ENCODE measurements at regions not wholly inside any gene's neighbourhood (a gene's known extent, or its start where the extent isn't known, plus 50 kb on each side); places are given as distances from the start of the nearest gene placed in this dataset.

DNA sequence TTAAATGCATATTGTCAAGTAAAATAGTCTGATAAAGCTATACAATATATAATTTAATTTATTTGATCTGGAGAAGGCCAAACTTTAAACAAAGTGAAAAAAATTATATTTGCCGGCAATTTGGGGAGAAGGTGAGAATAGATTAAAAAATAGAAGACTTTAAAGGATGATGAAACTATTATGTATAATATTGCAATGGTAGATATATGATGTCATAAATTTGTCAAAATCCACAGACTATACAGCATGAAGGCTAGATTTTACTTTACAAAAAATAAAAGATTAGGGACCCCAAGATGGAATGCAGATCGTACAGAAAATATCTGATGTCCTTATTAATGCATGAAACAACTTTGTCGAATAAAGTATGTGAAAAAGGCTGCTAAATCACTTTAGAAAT, 67.3 kb upstream of the MAL start (continued):
- TF ChIP-seq EGR1 (IDR thresholded peaks at IDR 0.05; ENCODE audit: borderline replicate concordance in 1 of 2, low read depth in 2 of 2, low read length in 2 of 2) (no peak), EED (IDR thresholded peaks at IDR 0.05; ENCODE audit: low read depth) (no peak), SREBF2 (IDR thresholded peaks at IDR 0.05; ENCODE audit: low read length) (no peak), BMI1 (IDR thresholded peaks at IDR 0.05; ENCODE audit: borderline replicate concordance) (no peak), CEBPB (IDR thresholded peaks at IDR 0.05; ENCODE audit: borderline replicate concordance in 1 of 2, low read depth in 2 of 2, low read length in 2 of 2) (no peak)
- TF ChIP-seq, protein P1, sequence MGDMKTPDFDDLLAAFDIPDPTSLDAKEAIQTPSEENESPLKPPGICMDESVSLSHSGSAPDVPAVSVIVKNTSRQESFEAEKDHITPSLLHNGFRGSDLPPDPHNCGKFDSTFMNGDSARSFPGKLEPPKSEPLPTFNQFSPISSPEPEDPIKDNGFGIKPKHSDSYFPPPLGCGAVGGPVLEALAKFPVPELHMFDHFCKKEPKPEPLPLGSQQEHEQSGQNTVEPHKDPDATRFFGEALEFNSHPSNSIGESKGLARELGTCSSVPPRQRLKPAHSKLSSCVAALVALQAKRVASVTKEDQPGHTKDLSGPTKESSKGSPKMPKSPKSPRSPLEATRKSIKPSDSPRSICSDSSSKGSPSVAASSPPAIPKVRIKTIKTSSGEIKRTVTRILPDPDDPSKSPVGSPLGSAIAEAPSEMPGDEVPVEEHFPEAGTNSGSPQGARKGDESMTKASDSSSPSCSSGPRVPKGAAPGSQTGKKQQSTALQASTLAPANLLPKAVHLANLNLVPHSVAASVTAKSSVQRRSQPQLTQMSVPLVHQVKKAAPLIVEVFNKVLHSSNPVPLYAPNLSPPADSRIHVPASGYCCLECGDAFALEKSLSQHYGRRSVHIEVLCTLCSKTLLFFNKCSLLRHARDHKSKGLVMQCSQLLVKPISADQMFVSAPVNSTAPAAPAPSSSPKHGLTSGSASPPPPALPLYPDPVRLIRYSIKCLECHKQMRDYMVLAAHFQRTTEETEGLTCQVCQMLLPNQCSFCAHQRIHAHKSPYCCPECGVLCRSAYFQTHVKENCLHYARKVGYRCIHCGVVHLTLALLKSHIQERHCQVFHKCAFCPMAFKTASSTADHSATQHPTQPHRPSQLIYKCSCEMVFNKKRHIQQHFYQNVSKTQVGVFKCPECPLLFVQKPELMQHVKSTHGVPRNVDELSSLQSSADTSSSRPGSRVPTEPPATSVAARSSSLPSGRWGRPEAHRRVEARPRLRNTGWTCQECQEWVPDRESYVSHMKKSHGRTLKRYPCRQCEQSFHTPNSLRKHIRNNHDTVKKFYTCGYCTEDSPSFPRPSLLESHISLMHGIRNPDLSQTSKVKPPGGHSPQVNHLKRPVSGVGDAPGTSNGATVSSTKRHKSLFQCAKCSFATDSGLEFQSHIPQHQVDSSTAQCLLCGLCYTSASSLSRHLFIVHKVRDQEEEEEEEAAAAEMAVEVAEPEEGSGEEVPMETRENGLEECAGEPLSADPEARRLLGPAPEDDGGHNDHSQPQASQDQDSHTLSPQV (IDR thresholded peaks at IDR 0.05), result no peak

DNA sequence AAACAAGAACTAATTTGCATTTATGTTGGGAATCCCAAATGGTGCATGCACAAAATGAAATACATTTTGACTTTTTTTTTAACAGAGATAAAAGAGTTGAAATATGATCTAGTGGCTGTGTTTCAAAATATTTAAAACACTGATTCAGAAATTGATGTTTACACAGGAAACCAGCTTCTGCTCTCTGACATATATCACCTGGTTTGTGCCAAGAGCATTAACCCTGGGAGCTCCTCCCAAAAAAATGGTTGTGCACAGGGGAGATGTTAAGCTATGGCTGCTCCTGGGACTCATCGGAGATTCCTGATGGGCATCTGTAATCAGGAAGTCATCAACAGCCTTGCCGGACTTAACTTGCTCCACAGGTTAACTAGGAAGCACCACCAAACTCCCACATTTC, 65.2 kb upstream of the MAL start:
- ChIA-PET POLR2A (no interaction called here), CTCF (no interaction called here), RAD21 (ENCODE audit: unreplicated experiment) (no interaction called here), SMC1A (ENCODE audit: uncharacterized antibody, unreplicated experiment) (no interaction called here)
- H3K4me2 ChIP-seq (ENCODE audit: control insufficient read depth, insufficient read depth), result no peak overlapping the region
- ATAC-seq, result no peak
- H3K27ac ChIP-seq (ENCODE audit: control insufficient read depth, insufficient read depth), result no peak overlapping the region
- FAIRE-seq, result no peak
- in situ Hi-C loops (cut with MboI), result no loop called here
- H3K4me1 ChIP-seq (ENCODE audit: control insufficient read depth, insufficient read depth, low read length), result no peaks in the 10 kb centered on the region
- WGBS (ENCODE audit: insufficient coverage, insufficient replicate concordance, low lambda C conversion rate, missing lambda C conversion rate), result 83% methylated on average over 2 of the region's 2 CpGs
- H3K27me3 ChIP-seq (replicated peaks in 1 of 2; ENCODE audit: control insufficient read depth in 2 of 2, insufficient read depth in 2 of 2, low read length in 1 of 2), result peaks cover 0 to 3% of the 10 kb centered on the region in 2 experiments; a peak in 1 of 4 replicates
- H3K4me3 ChIP-seq, result no peak overlapping the region
- no peaks in the 10 kb centered on the region for H3K9me3 ChIP-seq (replicated peaks; ENCODE audit: control insufficient read depth, insufficient read depth, low read length)
- no peak overlapping the region for H2AFZ ChIP-seq (ENCODE audit: control insufficient read depth, low read depth, low read length)
- no peaks in the 10 kb centered on the region for H3K79me2 ChIP-seq (ENCODE audit: control insufficient read depth, insufficient read depth, low read length)
- H3K9ac ChIP-seq (ENCODE audit: control insufficient read depth, insufficient read depth, low read length), result no peak overlapping the region
- no peaks in the 10 kb centered on the region for H4K20me1 ChIP-seq (ENCODE audit: control insufficient read depth, insufficient read depth)
- no TSS peak for BruUV-seq (replicated peaks)
- no peak for TF ChIP-seq MYB (IDR thresholded peaks at IDR 0.05; ENCODE audit: borderline replicate concordance, low read depth, low read length)
- intact Hi-C loops (cut with micrococcal nuclease; ENCODE audit: unreplicated experiment), result no loop called here
- H3K36me3 ChIP-seq (ENCODE audit: control insufficient read depth in 2 of 2, insufficient read depth in 2 of 2, low read length in 1 of 2), result no peaks in the 10 kb centered on the region
- no peak for DNase-seq (ENCODE audit: low read depth, low spot score)

Data from GM12878 (cell line).